GM12892 (cell line): ENCODE measurements at regions not wholly inside any gene's neighbourhood (a gene's known extent, or its start where the extent isn't known, plus 50 kb on each side); places are given as distances from the start of the nearest gene placed in this dataset.

Source experiments
- POLR2AphosphoS5 ChIP-seq: IDR thresholded peaks from 2 replicates; pipeline ENCODE4 v1.6.1; 2011; ENCODE audit warnings: low read depth, low read length, control low read depth
- TAF1 ChIP-seq: IDR thresholded peaks from 2 replicates; pipeline ENCODE4 v1.6.1; 2011; ENCODE audit warnings: low read depth, mild to moderate bottlenecking, control low read depth, low read length, borderline replicate concordance

DNA sequence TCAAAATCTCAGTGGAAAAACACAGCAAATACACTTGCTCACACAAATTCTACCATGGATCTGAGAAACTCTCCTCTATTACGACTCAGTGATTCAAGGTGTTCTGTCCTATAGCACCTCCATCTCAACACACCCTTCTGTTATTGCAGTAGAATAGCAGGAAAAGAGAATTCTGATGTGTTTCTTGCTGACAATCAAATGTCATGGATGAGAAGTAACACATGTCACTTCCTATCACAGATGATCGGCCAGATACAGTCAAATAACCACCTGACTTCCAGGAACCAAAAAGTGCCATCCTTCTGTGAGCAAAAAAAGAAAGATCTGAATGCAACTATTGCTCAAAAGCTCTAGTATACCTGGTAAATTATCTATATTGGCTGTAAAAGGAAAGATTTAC is 734.2 kb upstream of the GBE1 start:
- TF ChIP-seq TAF1 (no peak), POLR2AphosphoS5 (no peak)
